Adrenal gland (tissue), 9 donors: ENCODE measurements at regions not wholly inside any gene's neighbourhood (a gene's known extent, or its start where the extent isn't known, plus 50 kb on each side); places are given as distances from the start of the nearest gene placed in this dataset.

Experiments
- DNase-seq, 7 donors: peaks; one replicate each; pipeline ENCODE4 v3.0.0-alpha.2; 2019 to 2020
- H3K27ac ChIP-seq, 5 donors: fragments of 200-600 bp; sonication (generic) in 4 of 5; 1 replicate in 3 of 5; 2 replicates in 2 of 5; pipeline versions ENCODE4 v1.5.1 to v1.8.0; 2016 to 2020; ENCODE audit warnings: mild to moderate bottlenecking in 1 of 5
- H3K27me3 ChIP-seq: fragments of 200-600 bp; 2 replicates; pipeline ENCODE4 v1.8.0; 2021
- H3K36me3 ChIP-seq, 2 donors: fragments of 200-600 bp; replicated peaks in 1 of 2; 1 replicate in 1 of 2; 2 replicates in 1 of 2; pipeline versions ENCODE4 v1.5.1 to v1.8.0; 2018 to 2022
- H3K4me1 ChIP-seq, 2 donors: fragments of 200-600 bp; replicated peaks in 1 of 2; 1 replicate in 1 of 2; 2 replicates in 1 of 2; pipeline versions ENCODE4 v1.5.1 to v1.8.0; 2018 to 2021
- H3K4me3 ChIP-seq, 4 donors: fragments of 200-600 bp; sonication (generic) in 3 of 4; one replicate each; pipeline ENCODE4 v1.5.1; 2016 to 2018
- H3K9me3 ChIP-seq, 3 donors: fragments of 200-600 bp; sonication (generic) in 1 of 3; replicated peaks in 1 of 3; 1 replicate in 2 of 3; 2 replicates in 1 of 3; pipeline versions ENCODE4 v1.5.1 to v1.8.0; 2016 to 2021
- POLR2A ChIP-seq, 2 donors: fragments of 450-650 bp; IDR thresholded peaks; one replicate each; pipeline ENCODE4 v1.6.1; 2017; ENCODE audit warnings: antibody characterized with exemption in 2 of 2, mild to moderate bottlenecking in 2 of 2, moderate library complexity in 1 of 2
- WGBS, 4 donors: extraction: QIAGEN DNeasy Blood & Tissue Kit in 2 of 4; methylation state at CpG; one replicate each; pipeline versions ENCODE4 v1.1.5 to v1.1.7; 2013 to 2017; 5-methylcytosine and 5-hydroxymethylcytosine counted together
- intact Hi-C, 2 donors: fragments of 100-400 bp; cut with DNase I; formaldehyde crosslinking; loops; one replicate each; pipeline versions ENCODE4 v1.14.1 to v1.15.0; 2022 to 2023
- TF ChIP-seq, protein P1 (sequence below), 6 experiments: fragments of 450-650 bp in 4 of 6; fragments of 200-600 bp in 2 of 6; sonication (generic) in 1 of 6; IDR thresholded peaks; 1 replicate in 5 of 6; 2 replicates in 1 of 6; pipeline versions ENCODE4 v1.5.1 to v1.8.0; 2016 to 2021; ENCODE audit warnings: antibody characterized with exemption in 6 of 6, mild to moderate bottlenecking in 2 of 6, moderate library complexity in 1 of 6
- donor health status: healthy with polysubstance abuse.
- donor health status: Bipolar disorder and iron deficiency.
- donor health status: DM: yes; HTN: yes; CAD: no.
- donor health status: DM: no; HTN: no; CAD: no.
- donor health status: DM: no; HTN: no; CAD: no.

DNA sequence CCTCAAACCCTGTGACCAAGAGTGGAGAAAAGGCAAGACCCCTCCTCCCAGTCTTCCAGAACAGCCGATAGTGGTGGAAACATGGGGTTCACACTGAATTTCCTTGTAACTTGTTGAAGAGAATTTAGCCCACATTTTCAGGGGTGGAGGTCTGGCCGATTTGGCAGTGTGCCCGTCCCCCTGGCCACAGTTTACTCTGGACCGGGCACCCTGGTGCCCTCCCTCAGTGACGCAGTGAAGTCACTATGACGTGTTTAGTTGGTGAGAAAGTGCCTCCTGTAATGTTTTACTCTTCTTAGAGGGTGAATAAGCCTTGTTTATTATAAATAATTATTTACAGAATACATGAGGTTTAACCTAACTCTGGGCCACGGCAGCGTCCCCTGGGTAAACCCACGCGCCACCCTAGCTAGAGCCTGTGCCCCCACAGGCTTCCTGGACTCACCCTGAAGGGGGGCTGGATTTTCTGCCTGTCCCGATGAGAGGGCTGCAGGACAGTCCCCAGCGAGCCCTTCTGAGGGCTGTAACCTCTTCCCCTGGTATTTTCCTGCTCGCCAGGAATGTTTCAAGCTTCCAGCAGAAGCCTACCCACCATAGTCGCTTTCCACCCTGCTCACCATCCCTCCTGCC, 316.9 kb downstream of the SEC14L1 start:
- Histone ChIP-seq H3K27me3 (no peaks in the 10 kb centered on the region), H3K4me3 (no peak overlapping the region), H3K4me1 (peaks cover 18 to 57% of the 10 kb centered on the region in 2 donors), H3K36me3 (no peaks in the 10 kb centered on the region), H3K9me3 (no peaks in the 10 kb centered on the region), H3K27ac (peak overlapping the region in 1 of 5 donors; percentile 68)
- WGBS, 4 donors = 69 to 82% (median 73%) methylated on average over 13 to 14 of the region's 14 CpGs
- intact Hi-C loops = no loop called here
- DNase-seq = no peak
- no peak for TF ChIP-seq POLR2A (IDR thresholded peaks at IDR 0.05)
- TF ChIP-seq, protein P1, sequence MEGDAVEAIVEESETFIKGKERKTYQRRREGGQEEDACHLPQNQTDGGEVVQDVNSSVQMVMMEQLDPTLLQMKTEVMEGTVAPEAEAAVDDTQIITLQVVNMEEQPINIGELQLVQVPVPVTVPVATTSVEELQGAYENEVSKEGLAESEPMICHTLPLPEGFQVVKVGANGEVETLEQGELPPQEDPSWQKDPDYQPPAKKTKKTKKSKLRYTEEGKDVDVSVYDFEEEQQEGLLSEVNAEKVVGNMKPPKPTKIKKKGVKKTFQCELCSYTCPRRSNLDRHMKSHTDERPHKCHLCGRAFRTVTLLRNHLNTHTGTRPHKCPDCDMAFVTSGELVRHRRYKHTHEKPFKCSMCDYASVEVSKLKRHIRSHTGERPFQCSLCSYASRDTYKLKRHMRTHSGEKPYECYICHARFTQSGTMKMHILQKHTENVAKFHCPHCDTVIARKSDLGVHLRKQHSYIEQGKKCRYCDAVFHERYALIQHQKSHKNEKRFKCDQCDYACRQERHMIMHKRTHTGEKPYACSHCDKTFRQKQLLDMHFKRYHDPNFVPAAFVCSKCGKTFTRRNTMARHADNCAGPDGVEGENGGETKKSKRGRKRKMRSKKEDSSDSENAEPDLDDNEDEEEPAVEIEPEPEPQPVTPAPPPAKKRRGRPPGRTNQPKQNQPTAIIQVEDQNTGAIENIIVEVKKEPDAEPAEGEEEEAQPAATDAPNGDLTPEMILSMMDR (IDR thresholded peaks at IDR 0.05) = no peak

DNA sequence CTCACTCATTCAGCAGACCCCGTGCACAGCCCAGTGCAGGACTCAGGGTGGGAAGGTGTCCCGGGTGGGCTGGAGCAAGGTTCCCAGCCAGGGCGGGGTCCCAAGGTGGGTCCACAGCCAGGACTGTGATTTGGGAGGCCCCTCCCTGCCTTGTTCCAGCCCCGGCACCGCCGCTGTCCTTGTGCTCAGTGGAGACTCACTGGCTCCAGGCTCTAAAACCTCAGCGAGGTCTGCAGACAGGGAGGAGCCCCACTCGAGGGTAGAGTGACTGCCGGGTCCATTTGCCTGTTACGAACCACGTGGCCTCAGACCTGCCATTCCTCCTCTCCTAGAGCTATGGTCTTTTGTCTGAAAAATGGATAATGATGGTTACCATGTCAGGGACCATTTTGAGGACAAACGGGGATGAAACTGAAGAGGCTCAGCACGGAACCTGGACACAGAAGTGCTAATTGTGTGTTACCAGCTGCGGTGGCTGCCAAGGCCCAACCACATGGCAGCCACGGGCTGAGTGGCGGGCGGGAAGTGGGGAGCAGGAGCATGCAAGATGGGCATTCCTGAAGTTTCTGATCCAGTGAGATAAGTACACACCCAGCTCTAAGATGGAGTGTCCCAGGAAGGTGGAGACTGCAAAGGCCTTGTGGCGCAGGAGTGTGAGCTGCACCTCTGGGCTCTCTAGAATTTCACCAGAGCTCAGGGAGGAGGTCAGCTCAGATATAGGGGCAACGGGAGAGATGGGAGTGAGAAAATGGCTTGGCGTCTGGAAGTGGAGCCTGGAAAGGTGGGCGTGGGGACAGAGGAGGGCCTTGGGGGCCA, 317.6 kb downstream of the SEC14L1 start:
- Histone ChIP-seq H3K27me3 (no peaks in the 10 kb centered on the region), H3K4me1 (peaks cover 18 to 56% of the 10 kb centered on the region in 2 donors), H3K36me3 (no peaks in the 10 kb centered on the region), H3K27ac (peak overlapping the region in 1 of 5 donors; percentile 17), H3K4me3 (no peak overlapping the region), H3K9me3 (no peaks in the 10 kb centered on the region)
- intact Hi-C loops = no loop called here
- 72 to 82% (median 76%) methylated on average over 11 to 21 of the region's 21 CpGs for WGBS, 4 donors
- no peak for DNase-seq
- no peak for TF ChIP-seq POLR2A (IDR thresholded peaks at IDR 0.05)
- TF ChIP-seq, protein P1 (IDR thresholded peaks at IDR 0.05) = no peak

DNA sequence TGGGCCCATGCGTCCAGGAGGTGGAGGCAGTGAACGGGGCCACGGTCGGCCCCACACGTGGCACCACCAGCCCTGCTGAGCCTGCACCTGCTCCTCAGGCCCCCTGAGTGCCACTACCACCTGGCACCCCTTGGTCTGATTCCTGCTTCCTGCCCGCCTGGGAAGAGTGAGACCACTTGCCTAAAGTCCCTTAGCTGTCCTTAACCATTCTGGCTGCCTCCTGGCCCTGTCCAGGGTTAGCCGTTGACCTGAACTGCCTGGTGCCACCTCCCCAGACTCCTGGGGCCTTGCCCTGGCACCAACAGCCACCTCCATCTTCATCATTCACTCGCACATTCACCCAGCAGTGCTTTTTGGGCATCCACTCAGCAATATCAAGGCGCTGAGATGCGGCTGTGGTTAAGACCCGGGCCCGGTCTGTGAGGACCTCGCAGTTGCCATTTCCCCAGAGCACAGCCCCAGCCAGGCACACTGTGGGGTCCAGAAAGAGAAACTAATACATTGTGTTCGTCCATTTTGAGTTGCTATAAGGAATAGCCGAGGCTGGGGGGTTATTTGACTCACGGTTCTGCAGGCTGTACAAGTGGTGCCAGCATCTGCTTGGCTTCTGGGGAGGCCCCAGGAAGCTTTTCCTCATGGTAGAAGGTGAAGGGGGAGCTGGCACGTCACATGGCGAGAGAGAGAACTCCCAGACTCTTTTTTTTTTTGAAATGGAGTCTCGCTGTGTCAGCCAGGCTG, 318.4 kb downstream of the SEC14L1 start:
- TF ChIP-seq, protein P1 (IDR thresholded peaks at IDR 0.05) = no peak
- no peak for TF ChIP-seq POLR2A (IDR thresholded peaks at IDR 0.05)
- H3K36me3 ChIP-seq = no peaks in the 10 kb centered on the region
- no peaks in the 10 kb centered on the region for H3K27me3 ChIP-seq
- peaks cover 18 to 52% of the 10 kb centered on the region in 2 donors for H3K4me1 ChIP-seq
- DNase-seq = no peak
- intact Hi-C loops = no loop called here
- 87 to 96% (median 90%) methylated on average over 14 to 19 of the region's 19 CpGs for WGBS, 4 donors
- peak overlapping the region in 2 of 5 donors; percentile 10 to 68 for H3K27ac ChIP-seq
- H3K9me3 ChIP-seq = no peaks in the 10 kb centered on the region
- no peak overlapping the region for H3K4me3 ChIP-seq

DNA sequence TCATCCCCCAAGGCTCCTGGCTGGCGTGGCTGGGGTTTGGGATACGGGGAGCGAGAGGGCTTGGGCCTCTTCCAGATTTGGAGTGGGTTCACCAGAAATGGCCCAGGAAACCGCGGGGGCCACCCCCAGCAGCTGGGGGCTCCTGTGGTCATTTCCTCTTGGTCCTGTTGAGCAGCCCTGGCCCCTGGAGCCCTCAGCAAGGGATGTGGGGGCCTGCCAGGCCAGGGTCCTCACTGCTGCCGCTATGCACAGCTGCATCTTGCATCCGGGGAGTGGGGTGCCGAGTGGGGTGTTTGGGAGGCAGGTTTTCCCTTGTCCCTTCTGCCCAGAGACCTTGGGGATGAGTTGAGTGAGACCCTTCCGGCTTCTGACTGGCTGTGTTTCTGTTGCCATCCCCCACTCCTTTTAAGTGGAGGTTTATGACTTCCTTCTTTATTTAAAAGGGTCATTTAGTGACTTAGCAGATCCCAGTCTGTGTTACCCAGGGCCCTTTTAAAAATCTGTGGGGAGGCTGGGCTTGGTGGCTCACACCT, 319.8 kb downstream of the SEC14L1 start:
- no peaks in the 10 kb centered on the region for H3K27me3 ChIP-seq
- no peaks in the 10 kb centered on the region for H3K36me3 ChIP-seq
- DNase-seq = no peak
- WGBS, 4 donors = 63 to 82% (median 63%) methylated on average over 7 to 9 of the region's 9 CpGs
- peaks cover 18 to 44% of the 10 kb centered on the region in 2 donors for H3K4me1 ChIP-seq
- TF ChIP-seq, protein P1 (IDR thresholded peaks at IDR 0.05) = no peak
- TF ChIP-seq POLR2A (IDR thresholded peaks at IDR 0.05) = no peak
- H3K9me3 ChIP-seq = no peaks in the 10 kb centered on the region
- intact Hi-C loops = no loop called here
- H3K27ac ChIP-seq = peak overlapping the region in 4 of 5 donors; percentile 25 to 79 (median 61)
- H3K4me3 ChIP-seq = no peak overlapping the region
